G401.6 (cell line): ENCODE measurements at regions not wholly inside any gene's neighbourhood (a gene's known extent, or its start where the extent isn't known, plus 50 kb on each side); places are given as distances from the start of the nearest gene placed in this dataset.
"Not testable (repeated sequence)": the region's sequence is repeated elsewhere in the genome, so short reads cannot be mapped to it uniquely, and the experiment has no call there.

ENCODE experiments used
- FAIRE-seq: peaks from 2 replicates; lab custom pipeline; 2012; peaks lifted over from hg19 to GRCh38; lab: Jason Lieb, UNC

DNA sequence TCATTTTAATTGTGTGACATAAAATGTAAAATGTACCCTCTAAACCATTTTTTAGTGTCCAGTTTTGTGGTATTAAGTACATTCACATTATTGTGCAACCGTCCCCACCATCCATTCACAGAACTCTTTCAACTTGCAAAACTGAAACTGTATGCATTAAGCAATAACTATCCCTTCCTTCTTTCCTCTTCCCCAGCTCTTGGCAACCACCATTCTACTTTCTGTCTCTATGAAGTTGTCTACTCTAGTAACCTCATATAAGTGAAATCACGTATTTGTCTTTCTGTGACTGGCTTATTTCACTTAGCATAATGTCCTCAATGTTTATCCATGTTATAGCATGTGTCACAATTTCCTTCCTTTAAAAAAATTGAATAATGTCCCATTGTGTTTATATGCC is 142.4 kb downstream of the C9orf152 start:
- no peak for FAIRE-seq

DNA sequence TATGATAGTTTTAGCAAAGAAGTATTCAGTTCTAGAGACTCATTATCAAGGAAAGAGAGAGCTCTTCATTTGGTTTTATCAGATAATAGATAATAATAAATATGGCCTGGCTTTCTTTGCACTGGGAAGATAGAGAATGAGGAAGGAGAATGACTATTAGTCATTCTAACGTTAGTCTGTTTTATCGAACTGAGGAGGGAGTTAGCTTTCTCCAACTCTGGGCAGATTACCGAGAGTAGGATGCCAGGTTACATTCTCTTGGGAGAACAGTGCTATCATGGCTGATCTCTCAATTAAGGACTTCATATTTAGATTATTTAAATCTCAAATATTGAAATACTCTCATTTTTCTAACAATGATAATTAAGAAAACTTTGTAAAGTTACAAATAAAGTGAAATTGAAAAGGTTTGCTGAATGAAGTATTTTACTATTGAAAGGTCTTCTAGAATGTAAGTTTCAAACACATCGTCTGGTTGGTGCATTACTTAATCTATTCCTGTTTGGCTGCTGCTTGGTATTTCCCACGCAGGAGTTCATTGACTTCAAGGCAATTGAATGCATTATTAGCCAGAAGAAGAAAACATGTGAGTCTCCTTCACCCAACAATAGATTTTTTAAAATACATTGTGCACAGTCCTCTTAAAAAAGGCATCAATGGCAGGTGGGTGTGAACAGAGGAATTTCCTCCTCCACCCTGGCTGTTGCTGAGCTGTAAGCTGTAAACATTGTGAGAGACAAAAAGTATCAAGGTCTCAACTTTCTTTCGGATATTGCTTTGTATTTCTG is 140.8 kb downstream of the C9orf152 start:
- no peak for FAIRE-seq

DNA sequence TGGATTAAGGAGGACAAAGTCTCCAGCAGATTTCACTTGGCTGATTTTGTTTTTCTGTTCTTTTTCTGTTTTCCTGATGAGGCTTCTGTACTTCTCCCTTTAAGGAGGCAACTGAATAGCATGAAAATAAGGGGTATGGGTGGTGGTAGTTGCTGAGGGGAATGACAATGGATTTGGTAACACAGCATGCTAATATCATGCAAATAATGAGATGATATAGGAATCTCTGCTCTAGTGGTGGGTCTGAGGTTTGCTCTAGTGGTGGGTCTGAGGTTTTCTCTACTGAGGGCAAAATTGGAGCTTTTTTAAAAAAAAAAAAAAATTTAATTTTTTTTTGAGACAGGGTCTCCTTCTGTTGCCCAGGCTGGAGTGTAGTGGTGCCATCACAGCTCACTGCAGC is 139.7 kb downstream of the C9orf152 start:
- no peak for FAIRE-seq

- no peak for FAIRE-seq
Measured at GRCh38 chr9:110069326-110070248, 138.4 kb downstream of the C9orf152 start.

DNA sequence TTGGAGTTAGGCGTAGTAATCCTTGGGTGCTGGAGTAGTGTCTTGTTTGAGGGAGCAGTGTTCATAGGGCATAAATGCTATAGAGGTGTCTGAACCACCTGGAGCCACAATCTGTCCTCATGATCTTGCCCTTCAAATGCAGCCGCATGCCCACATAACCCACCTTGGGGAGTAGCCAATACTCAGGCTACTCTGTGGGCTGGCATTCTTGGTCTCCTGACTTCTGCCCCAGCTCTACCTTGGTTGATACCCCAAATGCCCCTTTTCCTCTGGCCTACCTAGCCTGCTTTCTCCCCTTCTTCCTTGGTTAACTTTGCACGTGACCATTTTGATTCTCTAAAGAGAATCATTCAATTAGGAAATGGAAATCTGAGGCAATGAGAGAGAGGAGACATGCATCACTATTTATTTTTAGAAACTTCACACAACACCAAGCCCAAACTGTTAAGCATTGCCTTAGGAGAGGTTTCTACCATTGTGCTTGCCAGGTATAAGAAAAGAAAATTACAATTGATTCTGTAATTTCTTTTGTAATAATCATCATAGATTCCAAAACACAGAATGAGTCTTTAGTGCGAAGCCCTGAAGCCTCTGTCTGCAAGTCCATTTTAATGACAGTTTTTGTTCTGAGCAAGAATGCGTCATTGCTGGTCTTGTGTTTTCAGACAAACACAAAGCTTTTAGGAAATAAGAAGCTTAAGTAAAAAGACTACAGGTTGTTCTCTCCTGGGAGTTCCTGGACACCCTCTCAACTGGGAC is 135.2 kb downstream of the C9orf152 start:
- FAIRE-seq = no peak

DNA sequence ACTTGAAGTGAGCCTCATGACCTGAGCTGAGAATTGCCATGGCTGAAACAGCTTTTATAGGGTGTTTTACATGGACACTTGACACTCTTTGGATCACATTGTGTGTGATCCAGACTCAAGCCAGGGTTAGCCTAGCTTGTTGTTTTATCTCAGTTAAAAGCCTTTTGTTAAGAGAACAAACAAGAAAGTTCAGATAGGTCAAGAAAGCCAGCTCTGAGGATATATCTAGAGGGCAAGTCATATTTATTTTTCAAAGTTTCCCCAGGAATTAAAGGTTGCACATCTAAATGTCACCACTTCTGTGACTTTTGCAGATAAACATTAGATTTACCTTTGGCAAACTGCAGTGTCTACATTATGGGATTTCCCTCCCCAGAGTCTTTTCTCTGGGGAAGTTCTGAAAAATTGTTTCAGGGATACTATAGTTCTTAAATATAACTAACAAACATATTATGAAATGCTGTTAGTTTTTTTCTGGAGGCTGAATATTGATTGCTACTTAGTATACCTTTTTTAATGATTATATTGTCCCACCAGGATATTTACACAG is 134.5 kb downstream of the C9orf152 start:
- FAIRE-seq = no peak

DNA sequence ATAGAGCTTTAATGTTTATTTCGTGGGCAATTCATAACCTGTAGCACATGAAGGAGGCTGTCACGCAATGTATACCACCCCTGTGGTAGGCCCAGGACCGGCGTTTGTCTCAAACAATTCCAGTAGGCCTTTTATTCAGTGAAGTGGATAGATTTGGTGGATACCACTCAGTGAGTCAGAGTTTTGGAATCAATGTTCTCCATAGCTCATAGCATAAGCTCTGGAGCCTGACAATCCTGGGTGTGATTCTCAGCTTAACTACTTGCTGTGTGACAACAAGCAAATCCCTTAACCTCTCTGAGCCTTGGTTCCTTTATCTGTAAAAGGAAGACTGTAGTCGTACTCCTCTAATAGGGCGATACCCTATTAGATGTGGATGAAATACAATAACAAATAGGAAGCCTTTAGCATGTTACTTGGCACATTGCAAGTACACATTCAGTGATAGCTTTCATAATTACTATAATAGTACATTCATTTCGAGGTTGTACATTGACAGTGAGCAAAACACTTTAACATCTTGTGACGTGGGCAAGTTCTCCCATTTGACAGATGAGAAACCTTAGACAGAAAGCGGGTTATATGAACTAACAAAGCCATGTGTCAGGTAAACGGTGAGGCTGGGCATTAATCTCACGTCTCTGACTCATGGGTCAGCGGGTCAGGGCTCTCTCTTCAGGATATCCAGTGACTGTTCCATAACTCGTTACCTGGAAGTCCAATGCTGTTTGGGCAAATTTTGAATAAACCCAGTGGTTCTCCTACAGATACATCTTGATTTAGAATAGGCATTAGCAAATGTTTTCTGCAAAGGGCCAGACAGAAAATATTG is 130.8 kb downstream of the C9orf152 start:
- no peak for FAIRE-seq

GRCh38 chr9:110077925-110078324 is 130.0 kb downstream of the C9orf152 start:
- FAIRE-seq = no peak

- no peak for FAIRE-seq
Measured at GRCh38 chr9:110078604-110079003, 129.4 kb downstream of the C9orf152 start.

DNA sequence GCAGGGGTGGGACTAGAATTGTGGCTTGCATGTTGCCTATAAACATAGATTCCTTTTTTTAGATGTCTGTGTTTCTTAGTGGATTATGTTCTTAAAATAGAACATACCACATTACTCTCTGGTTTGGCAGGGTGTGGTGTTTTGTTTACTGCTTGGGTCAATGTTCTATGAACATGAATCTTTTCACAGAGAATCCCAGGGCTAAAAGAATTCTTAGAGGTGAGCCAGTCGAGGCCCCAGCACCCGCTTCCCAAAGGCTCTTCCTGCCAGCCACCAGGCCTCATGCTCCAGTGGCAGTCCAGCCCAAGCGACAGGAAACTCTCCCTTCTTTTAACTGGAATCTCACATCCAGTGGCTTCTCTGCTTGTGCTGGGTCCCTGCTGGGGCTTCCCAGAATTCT is 126.6 kb downstream of the C9orf152 start:
- FAIRE-seq = no peak

DNA sequence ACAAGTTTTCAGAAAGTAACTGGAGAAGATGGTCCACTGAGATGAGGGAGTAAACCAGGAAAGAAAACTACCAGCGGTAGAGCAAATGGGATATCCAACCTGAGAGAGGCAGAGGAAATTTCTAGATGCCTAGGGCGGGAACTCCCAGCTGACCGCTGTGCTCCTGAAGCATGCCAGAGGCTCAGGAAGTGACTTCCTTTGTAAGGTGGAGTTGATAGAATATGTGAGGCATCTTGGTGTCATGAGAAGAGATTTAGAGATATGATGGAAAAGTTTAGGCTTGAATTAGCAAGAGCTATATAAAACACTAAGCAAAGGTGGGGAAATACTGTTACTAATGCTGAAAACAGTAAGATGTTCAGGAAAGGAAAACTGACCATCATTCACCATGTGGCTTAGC is 124.1 kb downstream of the C9orf152 start:
- FAIRE-seq = no peak

DNA sequence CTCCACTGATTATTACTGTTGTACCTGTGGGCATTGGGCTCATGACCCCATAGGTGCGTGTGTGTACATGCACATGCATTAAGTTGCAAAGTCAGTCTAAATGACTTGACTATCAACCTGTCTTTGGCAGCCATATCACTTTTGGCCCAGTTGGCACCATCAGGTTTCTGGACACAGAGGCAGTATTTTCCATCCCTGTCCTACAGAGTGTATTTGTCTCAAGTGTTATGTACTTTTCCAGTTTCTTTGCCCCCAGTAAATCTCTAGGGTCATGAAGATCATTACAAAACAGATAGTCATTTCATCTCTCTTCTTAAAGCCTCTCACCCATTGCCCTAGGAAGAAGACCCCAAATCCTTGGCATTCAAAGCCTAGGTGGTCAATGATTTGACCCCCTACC is 121.4 kb downstream of the C9orf152 start:
- no peak for FAIRE-seq

- no peak for FAIRE-seq
Measured at GRCh38 chr9:110087605-110088004, 120.4 kb downstream of the C9orf152 start.

DNA sequence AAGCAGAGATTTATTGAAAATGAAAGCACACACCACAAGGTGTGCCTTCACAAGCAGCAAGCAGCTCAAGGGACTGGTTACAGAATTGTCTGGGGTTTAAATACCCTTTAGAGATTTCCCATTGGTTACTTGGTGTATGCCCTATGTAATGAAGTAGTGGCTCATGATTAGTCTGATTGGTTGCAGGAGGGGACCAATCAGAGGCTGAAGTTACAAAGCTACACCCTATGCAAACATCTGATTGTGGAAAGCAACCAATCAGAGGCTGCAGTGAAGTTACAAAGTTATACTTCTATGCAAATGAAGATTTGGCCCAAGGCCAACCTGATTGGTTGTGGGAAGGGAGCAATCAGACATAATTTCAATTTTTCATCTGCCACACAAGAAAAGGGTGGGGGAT is 119.9 kb downstream of the C9orf152 start:
- no peak for FAIRE-seq

- FAIRE-seq = no peak
Measured at GRCh38 chr9:110089681-110090370, 118.1 kb downstream of the C9orf152 start.

DNA sequence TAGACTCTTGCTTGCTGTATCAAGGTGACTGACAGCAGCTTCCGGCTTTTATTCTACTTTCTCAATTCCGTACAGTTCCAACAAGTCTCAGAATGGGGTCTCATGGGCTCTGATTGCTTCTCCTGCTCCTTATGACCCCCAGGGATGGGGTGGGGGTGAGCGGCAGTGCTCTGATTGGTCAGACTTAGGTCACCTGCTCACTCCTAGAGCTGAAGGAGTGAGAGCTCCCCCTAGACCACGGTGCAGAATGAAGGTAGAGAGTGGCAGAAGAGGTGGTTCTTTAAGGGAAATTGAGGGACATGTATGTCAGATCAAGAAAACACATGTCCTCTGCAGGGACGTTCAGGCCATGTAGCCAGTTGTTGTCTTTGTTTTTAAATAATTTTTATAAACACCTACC is 115.2 kb downstream of the C9orf152 start:
- no peak for FAIRE-seq

DNA sequence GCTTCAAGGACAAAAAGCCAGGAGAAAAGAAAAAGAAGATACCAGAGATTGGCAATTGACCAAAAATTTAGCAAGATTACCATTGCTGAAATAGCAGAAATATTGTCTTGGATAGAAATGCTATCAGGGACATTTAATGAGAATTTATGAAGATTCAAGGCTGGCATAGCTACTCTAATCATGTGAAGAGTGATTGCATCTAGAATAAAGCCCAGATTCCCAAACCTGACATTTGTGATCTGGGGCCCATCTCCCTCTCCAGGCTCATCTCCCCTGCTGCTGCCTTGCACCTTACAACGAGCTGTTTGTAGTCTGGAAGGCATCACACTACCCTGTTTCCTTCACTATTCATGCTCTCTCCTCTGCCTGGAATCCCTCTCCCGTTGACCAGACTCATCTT is 114.5 kb downstream of the C9orf152 start:
- no peak for FAIRE-seq

DNA sequence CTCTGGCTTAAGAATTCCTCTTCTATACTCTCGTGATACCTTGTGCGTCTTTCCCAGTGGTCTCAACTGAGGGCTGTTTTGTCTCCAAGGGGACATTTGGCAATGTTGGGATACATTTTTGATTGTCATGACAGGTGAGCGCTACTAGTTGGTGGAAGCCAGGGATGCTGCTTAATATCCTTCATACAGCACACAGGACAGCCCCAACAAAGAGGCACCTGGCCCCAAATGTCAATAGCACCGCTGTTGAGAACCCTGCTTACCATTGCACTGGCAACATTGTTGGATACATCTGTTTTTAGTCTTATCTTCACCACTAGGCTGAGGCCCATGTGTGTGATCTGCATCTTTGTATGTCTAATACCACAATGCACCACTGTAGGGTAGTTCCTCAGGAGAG is 114.1 kb downstream of the C9orf152 start:
- no peak for FAIRE-seq

DNA sequence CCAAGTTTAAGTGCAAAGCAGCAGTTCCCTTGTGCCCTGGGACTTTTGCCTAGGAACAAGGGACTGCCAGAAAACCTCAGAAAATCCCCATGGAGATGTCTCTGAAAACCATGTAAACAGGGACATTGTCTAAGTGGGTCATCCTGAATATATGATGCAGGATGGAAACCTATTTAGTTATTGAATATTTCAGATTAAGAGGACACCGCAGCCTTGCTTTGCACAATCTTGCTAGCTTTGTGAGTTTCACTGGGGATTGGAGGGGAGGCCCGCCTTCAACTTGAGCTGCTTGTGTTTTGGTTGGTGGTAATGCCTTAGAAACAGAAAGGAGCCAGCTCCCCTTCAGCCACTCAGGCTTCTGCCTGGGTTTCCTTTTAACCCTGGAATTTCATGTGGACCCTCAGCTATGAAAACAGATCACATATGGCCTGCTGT is 112.8 kb downstream of the C9orf152 start:
- FAIRE-seq = no peak

GRCh38 chr9:110095776-110096175 is 112.2 kb downstream of the C9orf152 start:
- FAIRE-seq = no peak

GRCh38 chr9:110096674-110097073 is 111.3 kb downstream of the C9orf152 start:
- FAIRE-seq = not testable (repeated sequence)
